GM23338 (cell line): ENCODE measurements at regions not wholly inside any gene's neighbourhood (a gene's known extent, or its start where the extent isn't known, plus 50 kb on each side); places are given as distances from the start of the nearest gene placed in this dataset.

Source experiments
- ATAC-seq: fragments of 200-7000 bp; cut with Tn5 transposase; 3 replicates; pipeline ENCODE4 v1.9.1; 2020
- DNase-seq: peaks from one replicate; pipeline ENCODE4 v3.0.0-alpha.2; 2015; ENCODE audit warnings: low spot score
- H2AFZ ChIP-seq: fragments of 200-600 bp; sonication (generic); 2 replicates; pipeline ENCODE4 v1.8.0; 2016; ENCODE audit warnings: antibody characterized with exemption, mild to moderate bottlenecking, moderate library complexity
- H3F3A ChIP-seq: fragments of 200-600 bp; sonication (generic); replicated peaks from 2 replicates; pipeline ENCODE4 v1.8.0; 2017; ENCODE audit warnings: antibody characterized with exemption, mixed run types, low read depth
- H3K27ac ChIP-seq: fragments of 200-600 bp; sonication (generic); 2 replicates; pipeline ENCODE4 v1.6.1; 2016; ENCODE audit warnings: low read depth
- H3K27me3 ChIP-seq: fragments of 200-600 bp; sonication (generic); 2 replicates; pipeline ENCODE4 v1.8.0; 2016; ENCODE audit warnings: mild to moderate bottlenecking, mixed run types, moderate library complexity; ENCODE audit not compliant: insufficient read depth
- H3K36me3 ChIP-seq: fragments of 200-600 bp; sonication (generic); 2 replicates; pipeline ENCODE4 v1.8.0; 2016; ENCODE audit warnings: mild to moderate bottlenecking; ENCODE audit not compliant: insufficient read depth
- H3K4me1 ChIP-seq: fragments of 200-600 bp; sonication (generic); 2 replicates; pipeline ENCODE4 v1.8.0; 2016; ENCODE audit warnings: mild to moderate bottlenecking, moderate library complexity; ENCODE audit not compliant: insufficient read depth
- H3K4me2 ChIP-seq: fragments of 200-600 bp; sonication (generic); 2 replicates; pipeline ENCODE4 v1.7.1; 2017; ENCODE audit warnings: mixed run types
- H3K4me3 ChIP-seq: fragments of 200-600 bp; sonication (generic); 2 replicates; pipeline ENCODE4 v1.6.1; 2016; ENCODE audit warnings: mixed run types
- H3K79me2 ChIP-seq: fragments of 200-600 bp; sonication (generic); replicated peaks from 2 replicates; pipeline ENCODE4 v1.8.0; 2017; ENCODE audit warnings: mild to moderate bottlenecking; ENCODE audit not compliant: insufficient read depth
- H3K9me2 ChIP-seq: fragments of 200-600 bp; sonication (generic); 2 replicates; pipeline ENCODE4 v1.8.0; 2017; ENCODE audit not compliant: insufficient read depth
- H4K20me1 ChIP-seq: fragments of 200-600 bp; sonication (generic); replicated peaks from 2 replicates; pipeline ENCODE4 v1.8.0; 2017; ENCODE audit warnings: mild to moderate bottlenecking; ENCODE audit not compliant: insufficient read depth
- H3K27ac Mint-ChIP-seq: 2 replicates; pipeline ENCODE4 v1.8.0; 2020; ENCODE audit warnings: inconsistent platforms, mild to moderate bottlenecking, moderate library complexity, mixed read lengths
- H3K27me3 Mint-ChIP-seq: 3 replicates; pipeline ENCODE4 v1.8.0; 2022; ENCODE audit warnings: low read depth, mild to moderate bottlenecking, moderate library complexity, mixed read lengths, inconsistent platforms; ENCODE audit not compliant: insufficient read depth, poor library complexity
- H3K36me3 Mint-ChIP-seq: 3 replicates; pipeline ENCODE4 v1.8.0; 2021; ENCODE audit warnings: low read depth, mild to moderate bottlenecking, inconsistent platforms, moderate library complexity, mixed read lengths
- H3K4me1 Mint-ChIP-seq: 3 replicates; pipeline ENCODE4 v1.8.0; 2020; ENCODE audit warnings: mild to moderate bottlenecking, inconsistent platforms, mixed read lengths
- H3K4me3 Mint-ChIP-seq: 3 replicates; pipeline ENCODE4 v1.8.0; 2021; ENCODE audit warnings: moderate library complexity, mild to moderate bottlenecking, inconsistent platforms, mixed read lengths
- H3K9me3 Mint-ChIP-seq: 3 replicates; pipeline ENCODE4 v1.8.0; 2020; ENCODE audit warnings: moderate library complexity, mild to moderate bottlenecking, inconsistent platforms, mixed read lengths
- ETS1 ChIP-seq: IDR thresholded peaks from 2 replicates; pipeline ENCODE4 v1.6.1; 2016; ENCODE audit warnings: antibody characterized with exemption
- EZH2phosphoT487 ChIP-seq: fragments of 200-600 bp; sonication (generic); IDR thresholded peaks from one replicate; pipeline ENCODE4 v1.8.1; 2018; ENCODE audit warnings: antibody characterized with exemption; ENCODE audit not compliant: unreplicated experiment
- NANOG ChIP-seq: IDR thresholded peaks from 2 replicates; pipeline ENCODE4 v1.6.1; 2016; ENCODE audit warnings: antibody characterized with exemption, borderline replicate concordance
- POLR2AphosphoS5 ChIP-seq: IDR thresholded peaks from 2 replicates; pipeline ENCODE4 v1.6.1; 2016; ENCODE audit warnings: antibody characterized with exemption, low read depth
- REST ChIP-seq: IDR thresholded peaks from one replicate; pipeline ENCODE4 v1.6.1; 2018; ENCODE audit warnings: antibody characterized with exemption; ENCODE audit not compliant: unreplicated experiment
- ZNF114 ChIP-seq: fragments of 250-450 bp; sonication (Bioruptor Pico); IDR thresholded peaks from 2 replicates; pipeline ENCODE4 v1.5.0; 2020; ENCODE audit warnings: mild to moderate bottlenecking, moderate library complexity
- ZNF331 ChIP-seq: fragments of 250-450 bp; sonication (Bioruptor Pico); IDR thresholded peaks from 2 replicates; pipeline ENCODE4 v1.5.0; 2020; ENCODE audit warnings: low read depth, mild to moderate bottlenecking, moderate library complexity
- ZNF462 ChIP-seq: fragments of 250-450 bp; sonication (Bioruptor Pico); IDR thresholded peaks from 2 replicates; pipeline ENCODE4 v1.5.0; 2020; ENCODE audit warnings: mild to moderate bottlenecking, moderate library complexity

GRCh38 chr5:91229031-91229727, 153.9 kb downstream of the ARRDC3 start (continued):
- TF ChIP-seq ZNF462 (no peak), POLR2AphosphoS5 (no peak)

GRCh38 chr5:91228188-91228587, 154.9 kb downstream of the ARRDC3 start:
- no peaks in the 10 kb centered on the region for H3K27me3 ChIP-seq
- Mint-ChIP-seq H3K36me3 (peaks cover 5% of the 10 kb centered on the region; the same call in 2 of the 3 replicates), H3K9me3 (peaks cover 13% of the 10 kb centered on the region; the same call in 2 of the 3 replicates), H3K4me3 (no peak overlapping the region), H3K27me3 (no peaks in the 10 kb centered on the region), H3K4me1 (peaks cover 6% of the 10 kb centered on the region), H3K27ac (no peak overlapping the region)
- ATAC-seq (no peak), DNase-seq (no peak)
- H3K79me2 ChIP-seq = no peaks in the 10 kb centered on the region
- H3K36me3 ChIP-seq = no peaks in the 10 kb centered on the region
- no peaks in the 10 kb centered on the region for H3K9me2 ChIP-seq
- no peaks in the 10 kb centered on the region for H3F3A ChIP-seq
- H2AFZ ChIP-seq = no peak overlapping the region
- H3K4me2 ChIP-seq = no peak overlapping the region
- no peaks in the 10 kb centered on the region for H4K20me1 ChIP-seq
- no peak overlapping the region for H3K27ac ChIP-seq
- H3K4me1 ChIP-seq = no peaks in the 10 kb centered on the region
- H3K4me3 ChIP-seq = no peak overlapping the region
- TF ChIP-seq ETS1 (no peak), POLR2AphosphoS5 (no peak), ZNF114 (no peak), NANOG (no peak), REST (no peak), EZH2phosphoT487 (no peak), ZNF331 (CRISPR knock-in tag) (no peak)
